HG03457 (cell line): ENCODE measurements at regions not wholly inside any gene's neighbourhood (a gene's known extent, or its start where the extent isn't known, plus 50 kb on each side); places are given as distances from the start of the nearest gene placed in this dataset.

Experiments used
- ATAC-seq: cut with Tn5 transposase; IDR thresholded peaks from one replicate; pipeline ENCODE4 v1.9.1; 2021; ENCODE audit warnings: moderate number of reproducible peaks; ENCODE audit not compliant: unreplicated experiment

DNA sequence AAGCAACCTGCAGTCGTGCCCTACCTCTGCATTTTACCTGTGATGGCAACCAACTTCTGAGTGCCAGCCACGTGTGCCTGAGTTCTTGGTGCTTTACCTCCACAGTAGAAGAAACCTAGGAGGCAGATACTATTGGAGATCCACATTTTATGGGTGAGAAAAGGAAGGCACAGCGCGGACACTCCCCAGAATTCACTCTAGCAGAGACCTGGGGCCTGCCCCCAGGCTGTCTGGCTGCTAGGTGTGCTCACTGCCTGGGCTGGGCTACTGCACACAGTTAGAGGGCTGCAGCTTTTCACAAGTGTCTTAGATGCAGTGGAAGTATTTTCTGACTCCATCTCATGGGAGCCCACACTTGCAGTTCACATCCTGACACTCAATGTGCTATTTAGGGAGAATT is 598.8 kb upstream of the ADAMTS16 start:
- ATAC-seq: no peak

DNA sequence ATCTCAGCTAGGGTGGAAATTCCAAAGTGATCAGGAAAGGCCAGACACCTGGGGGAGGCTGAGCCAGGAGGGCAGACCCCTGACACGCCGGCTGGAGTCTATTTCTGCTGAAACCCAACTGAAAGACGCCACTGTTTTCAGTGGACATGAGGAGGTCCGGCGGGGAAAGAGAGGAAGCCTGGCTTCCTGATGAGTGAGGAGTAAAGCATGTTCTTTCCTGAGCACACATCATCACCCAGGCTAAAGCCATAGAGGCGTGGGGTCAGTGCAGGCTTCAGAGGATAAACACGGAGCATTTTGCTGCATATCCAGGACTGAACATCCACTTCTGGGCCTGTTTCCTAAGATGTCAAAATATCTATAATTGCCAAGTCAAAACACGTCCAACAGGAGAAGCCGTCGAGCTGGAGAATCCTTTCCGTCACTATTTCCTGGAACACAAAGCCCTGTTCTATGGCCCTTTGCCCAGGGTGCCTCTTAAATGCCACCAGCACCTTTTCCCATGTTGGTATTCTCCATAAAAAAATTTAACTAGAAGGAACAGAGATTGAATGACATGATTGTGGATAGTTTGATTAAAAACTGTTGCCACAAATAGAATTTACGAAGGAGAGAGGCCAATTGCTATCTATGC is 597.9 kb upstream of the ADAMTS16 start:
- no peak for ATAC-seq

DNA sequence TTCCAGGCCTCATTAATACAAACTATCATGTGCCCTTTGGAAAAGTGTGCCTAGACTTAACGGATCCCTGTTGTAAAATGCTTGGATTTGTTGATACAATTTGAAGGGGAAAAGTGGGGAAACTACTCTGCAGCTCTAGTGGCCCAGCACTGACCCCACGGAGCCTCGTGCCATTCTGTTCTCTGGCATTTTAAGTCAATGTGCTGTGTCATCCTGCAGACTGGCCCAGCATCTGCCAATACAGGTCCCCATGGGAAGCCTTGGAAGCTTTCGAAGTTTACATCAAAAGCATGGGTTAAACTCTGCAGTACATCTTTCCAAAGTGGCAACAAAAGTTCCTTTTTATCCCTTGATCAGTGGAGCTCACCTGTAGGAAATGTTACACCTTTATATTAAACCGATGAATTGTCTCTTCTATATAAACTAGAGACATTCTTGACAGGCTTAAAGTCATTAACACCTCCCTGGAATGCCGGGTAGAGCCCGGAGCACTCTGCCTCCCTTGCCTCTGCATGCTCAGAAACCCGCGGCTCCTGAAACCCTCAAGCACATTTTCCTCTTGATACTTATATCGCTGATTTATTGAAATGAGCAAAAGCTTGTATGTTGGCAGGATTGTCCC is 596.0 kb upstream of the ADAMTS16 start:
- no peak for ATAC-seq

DNA sequence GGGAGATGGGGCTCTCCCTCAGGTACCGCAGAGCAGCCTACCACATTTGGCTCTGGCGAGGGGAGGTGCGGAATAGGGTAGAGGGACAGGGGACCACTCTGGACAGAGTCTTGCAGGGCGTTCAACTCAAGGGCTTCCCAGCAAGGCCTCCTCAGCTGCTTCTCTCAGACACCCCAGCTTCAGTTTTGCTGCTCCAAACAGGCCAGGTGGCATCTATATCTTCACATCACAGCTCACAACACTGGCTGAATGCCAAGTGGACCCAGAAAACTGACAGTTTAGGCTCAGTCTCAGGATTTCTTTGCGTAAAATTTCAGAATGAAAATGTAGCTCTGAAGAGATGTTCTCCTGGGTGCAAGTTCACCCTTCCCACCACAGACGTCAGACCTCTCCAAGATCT is 592.6 kb upstream of the ADAMTS16 start:
- no peak for ATAC-seq

DNA sequence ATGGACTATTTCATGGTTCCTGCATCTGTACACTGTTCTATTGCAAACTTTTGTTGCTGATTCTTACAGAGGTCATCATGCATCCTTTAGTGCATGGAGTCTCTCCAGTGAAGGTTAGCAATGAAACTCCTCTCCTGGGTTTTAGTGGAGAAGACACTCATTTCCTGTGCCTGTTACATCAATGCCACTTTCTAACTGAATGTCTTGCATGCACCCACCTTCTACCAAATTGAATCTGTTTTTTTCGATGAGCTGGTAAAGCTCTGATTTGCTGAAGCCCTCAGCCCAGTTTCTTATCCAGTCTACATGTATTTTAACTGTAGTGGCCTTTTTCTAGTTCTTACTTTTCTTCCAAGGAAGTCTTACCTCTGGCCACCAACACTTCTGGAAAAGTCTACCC is 591.8 kb upstream of the ADAMTS16 start:
- ATAC-seq: no peak

DNA sequence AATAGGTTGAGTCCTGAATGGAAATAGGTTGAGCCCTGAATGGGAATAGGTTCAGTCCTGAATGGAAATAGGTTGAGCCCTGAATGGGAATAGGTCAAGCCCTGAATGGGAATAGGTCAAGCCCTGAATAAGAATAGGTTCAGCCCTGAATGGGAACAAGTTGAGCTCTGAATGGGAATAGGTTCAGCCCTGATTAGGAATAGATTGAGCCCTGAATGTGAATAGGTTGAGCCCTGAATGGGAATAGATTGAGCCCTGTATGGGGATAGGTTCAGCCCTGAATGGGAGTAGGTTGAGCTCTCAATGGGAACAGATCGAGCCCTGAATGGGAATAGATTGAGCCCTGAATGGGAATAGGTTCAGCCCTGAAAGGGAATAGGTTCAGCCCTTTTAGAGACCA is 590.8 kb upstream of the ADAMTS16 start:
- no peak for ATAC-seq

DNA sequence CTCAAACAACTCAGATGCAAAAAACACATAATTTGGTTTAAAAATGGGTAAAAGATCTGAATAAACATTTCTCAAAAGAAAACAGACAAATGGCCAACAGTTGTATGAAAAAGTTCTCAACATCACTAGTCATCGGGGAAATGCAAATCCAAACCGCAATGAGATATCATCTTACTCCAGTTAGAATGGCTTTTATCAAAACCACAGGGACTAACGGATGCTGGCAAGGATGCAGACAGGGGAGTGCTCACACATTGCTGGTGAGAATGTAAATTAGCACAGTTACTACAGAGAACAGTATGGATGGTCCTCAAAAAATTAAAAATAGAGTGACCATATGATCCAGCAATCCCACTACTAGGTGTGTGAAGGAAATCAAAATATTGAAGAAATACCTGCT is 589.1 kb upstream of the ADAMTS16 start:
- ATAC-seq: no peak

DNA sequence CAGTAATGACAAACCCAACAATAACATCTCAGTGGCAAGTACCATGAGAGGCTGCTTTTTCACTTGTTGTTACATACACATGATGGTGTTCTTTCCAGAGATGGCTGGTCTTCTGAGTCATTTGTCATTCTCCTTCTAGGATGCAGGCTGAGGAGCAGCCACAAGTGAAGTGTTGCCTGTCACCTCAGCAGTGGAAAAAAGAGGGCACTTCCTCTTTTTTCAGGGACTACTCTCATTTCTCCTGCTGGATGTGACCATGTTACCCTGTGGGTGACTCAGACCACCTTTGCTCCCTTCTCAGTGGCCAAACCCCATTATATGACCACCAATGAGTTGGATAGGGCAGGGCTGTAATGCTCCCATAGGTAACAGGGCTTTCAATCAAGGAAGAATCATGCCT is 587.0 kb upstream of the ADAMTS16 start:
- no peak for ATAC-seq

DNA sequence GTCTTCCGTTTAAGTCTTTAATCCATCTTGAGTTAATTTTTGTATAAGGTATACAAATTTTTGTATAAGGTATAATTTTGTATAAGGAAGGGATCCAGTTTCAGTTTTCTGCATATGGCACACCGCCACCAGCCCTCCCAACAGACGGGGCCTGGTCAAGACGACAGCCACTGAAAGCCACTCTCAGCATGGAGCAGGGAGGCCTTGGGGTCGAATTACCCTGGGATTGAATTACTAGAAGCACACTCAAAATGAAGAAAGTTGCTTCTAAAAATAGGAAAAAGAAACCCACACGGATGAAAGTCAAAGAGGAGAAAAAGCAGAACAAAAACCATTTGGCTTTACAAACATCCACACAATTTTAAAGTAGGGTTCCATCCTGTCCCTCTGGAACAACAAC is 586.2 kb upstream of the ADAMTS16 start:
- ATAC-seq: no peak

DNA sequence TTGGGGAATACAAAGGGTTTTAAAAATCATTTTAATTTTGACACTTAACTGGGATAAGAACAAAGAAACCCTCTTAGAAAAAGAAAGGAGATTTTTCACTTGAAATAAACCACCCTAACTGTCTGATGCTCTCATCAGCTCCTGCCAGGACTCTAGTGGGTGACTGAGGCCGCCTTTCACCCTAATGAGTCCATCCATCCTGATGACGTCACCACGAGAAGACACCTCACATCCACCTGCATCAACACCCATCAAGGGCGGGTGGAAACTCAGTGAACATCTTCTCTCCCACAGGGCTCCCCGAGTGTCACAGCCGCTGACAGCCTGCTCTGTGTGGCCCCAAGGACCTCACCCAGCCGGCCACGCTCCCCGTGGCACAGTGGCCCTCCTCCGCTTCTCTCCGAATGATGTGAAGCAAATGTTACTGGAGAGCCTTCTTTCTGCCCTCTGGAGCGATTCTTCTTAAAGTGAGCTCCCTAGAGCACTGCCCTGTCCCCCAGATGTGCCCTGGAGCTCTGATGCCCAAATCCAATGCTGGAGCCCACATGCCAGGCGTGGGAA is 584.3 kb upstream of the ADAMTS16 start:
- ATAC-seq: no peak

DNA sequence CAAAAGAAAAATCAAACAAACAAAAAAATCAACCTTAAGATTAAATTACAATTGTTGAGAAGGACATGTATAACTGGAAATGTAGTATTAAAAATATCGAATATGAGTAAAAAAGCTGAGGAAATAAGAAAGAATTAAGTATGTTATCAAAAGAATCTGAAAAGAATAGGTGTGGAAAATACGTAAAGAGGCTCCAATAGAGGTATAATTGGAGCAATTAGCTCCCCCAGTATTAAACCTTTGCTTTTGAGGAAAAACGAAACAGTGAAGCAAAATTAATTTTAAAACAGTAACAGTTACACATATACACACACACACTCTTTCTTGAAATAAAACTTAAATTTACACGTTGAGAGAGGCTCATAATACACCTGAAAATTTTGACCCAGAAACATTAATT is 578.7 kb upstream of the ADAMTS16 start:
- no peak for ATAC-seq

DNA sequence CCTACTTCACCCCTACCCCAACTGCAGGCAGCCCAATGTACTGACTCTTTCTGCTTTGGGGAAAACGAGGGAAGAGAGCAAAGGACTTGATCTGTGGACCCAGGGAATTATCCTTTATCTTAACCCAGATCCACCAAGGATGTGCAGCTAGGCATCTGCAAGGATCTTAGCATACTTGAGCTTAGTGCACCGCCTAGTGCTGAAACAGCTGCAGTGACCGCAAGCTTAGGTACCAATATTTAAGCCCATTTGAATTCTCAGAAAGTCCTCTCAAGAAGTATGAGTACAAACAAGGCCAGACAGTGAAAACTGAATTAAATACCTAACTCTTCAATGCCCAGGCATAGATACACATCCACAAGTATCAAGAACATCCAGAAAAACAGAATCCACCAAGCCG is 576.7 kb upstream of the ADAMTS16 start:
- ATAC-seq: no peak

DNA sequence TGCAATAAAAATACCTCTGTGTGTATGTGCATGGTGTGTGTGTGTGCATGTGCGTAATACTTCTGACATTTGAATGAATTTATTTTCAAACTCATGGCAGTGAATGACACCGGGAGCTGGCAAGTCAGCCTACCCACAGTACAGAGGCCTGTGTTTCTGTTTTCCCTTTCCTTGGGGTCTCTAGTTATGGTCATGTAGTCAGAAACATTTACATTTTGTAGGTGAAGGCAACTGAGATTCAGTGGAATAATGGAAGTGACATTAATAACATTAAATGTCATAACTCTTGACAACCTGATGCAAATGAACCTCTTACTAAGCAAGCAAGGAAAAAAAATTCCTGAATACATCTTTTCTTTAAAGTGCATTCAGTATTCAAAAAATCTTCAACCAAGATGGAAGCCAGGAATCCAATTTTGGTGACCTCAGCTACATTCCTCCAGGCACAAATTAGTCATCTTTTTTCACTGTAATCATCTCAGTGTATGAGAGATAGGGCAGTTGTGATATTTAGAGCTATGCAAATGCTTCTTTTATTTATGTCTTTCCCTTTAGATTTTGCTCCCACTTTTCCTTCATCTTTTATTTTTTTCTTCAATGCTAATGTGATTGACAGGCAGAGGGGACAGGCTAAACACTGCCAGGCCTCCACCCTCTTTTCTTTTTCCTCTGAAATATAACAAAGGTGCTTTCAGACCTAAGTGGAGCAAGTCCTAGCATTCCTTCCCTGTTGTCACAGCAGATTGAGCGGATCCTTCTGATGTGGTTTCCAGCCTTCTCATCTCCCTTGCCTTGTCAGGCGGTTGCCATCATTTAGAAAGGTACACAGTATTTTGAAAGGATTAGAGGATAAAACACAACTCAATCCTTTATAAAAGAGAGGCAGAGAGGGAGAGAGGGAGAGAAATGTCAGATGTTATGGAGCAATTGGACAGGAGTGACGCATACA is 569.8 kb upstream of the ADAMTS16 start:
- no peak for ATAC-seq

DNA sequence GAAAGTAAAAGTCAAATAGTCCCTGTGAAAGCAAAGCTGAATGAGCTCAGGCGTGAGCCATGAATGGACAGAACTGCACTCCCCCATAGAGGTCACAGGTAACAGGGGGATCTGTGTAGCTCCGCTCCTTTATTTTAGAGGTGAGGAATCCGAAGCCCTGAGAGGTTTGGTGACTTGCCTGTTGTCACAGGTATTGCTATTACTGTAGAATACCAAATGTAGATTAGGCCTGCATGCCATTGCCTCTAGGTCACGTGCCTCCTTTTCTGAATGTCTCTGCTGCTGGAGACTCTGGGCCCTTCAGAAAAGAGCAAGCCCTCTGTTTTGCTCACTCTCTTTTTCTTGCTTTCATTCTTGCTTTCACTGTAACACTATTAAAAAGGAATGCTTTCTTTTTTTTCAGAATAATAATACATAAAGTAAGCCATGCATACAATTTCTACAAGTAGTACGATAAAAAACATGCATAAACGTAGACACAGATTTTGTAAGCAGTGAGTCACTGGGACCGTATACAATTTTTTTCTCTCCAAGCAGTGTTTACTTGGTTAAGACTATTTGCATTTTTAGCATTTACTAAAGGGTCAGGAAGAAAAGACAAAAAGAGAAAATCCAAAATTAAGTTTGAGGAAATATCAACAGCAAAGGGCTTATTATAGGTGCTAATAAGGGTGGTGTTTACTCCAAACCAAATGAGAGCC is 568.7 kb upstream of the ADAMTS16 start:
- no peak for ATAC-seq

DNA sequence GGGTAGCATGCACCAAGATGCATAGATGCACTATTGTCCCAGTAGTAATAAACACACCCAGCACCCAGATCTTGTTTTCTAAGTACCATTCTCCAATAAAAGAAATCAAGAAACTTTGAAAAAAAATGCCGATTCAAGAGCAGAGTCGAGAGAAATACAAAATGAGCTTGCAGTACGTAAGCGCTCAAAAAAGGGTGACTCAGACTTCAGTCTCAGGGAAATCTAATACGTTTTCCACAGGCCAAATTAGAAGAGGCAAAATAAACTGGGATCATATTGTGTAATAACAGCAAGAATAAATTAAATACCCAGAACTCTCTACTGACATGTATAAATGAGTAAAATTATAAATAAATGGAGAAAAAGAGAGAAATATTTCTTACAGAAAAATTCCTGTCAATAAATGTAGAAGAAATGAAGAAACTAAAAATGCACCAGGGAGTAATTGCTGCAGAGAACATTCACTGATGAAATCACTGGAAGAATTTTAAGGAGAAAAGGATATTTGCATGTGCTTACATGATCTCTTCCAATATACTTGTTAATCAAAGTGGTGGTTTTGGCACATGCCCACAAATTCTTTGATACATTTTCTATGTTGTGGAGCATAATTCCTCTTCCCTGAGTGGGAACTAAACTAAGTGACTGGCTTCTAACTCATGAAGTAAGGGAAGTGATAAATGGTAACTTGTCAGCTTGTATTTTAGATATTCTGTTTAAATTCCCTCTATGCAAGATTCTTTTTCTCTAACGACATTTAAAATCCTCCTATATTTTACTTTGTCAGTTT is 567.6 kb upstream of the ADAMTS16 start:
- ATAC-seq: no peak

DNA sequence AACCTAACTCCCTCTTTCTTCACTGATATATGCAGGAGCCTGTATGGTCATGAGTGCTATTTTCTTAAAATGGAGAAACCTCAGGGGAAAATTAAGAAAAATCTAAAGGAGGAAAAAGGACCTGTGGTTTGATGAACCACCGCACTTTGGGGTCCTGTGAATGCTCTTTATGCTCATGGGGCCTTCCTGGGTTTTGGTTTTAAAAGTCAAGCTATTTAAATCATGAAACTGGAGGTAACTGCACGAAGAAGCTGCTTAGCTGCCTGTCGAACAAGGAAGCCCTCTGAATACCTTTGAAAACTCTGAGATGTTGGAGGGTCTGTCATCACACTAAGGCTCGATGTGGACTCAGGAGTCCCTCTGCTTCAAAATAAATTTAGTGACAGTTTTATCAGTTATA is 564.5 kb upstream of the ADAMTS16 start:
- no peak for ATAC-seq

DNA sequence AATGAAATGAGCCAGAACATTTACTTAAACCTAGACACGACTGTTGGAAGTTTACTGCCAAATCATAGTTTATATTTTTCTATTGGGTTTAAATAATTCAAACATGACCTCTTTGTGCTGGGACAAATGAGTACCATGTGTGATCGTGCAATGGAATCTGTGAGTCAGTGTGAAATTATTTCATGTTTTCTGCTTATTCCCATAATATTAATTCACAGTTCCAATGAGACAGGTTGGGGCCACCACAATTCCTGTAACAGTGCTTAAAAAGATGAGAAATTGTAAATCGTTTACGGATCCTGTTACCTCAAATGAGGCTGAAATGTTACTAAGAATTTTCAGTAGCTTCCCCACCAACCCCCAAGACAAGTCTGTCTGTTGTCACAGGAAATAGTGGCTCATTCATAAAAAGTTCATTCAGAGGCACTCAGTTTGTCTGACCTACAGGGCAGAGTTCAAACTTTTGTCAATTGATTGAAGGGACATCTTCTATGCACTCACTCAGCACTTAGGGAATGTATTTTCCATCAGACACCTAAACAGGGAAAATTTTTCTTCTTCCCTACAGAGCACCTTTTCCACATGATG is 563.9 kb upstream of the ADAMTS16 start:
- no peak for ATAC-seq

DNA sequence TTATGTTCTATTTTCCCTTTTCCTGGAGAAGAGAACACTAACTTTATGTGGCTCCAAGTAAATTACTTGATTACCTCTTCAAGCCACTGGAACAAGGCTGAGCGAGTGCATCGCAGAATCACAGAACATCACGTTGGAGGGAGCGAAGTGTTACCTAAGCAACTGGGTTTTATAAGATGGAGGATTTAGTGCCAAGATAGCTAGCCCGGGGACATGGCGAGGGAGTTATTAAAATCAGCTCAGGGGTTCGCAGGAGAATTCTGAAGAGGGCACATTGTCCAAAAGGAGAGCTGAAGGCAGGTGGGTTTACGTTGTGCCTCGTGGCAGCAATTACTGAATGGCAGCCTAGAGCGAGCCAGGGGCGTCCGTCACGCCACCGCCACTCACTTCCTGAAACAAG is 563.2 kb upstream of the ADAMTS16 start:
- no peak for ATAC-seq

DNA sequence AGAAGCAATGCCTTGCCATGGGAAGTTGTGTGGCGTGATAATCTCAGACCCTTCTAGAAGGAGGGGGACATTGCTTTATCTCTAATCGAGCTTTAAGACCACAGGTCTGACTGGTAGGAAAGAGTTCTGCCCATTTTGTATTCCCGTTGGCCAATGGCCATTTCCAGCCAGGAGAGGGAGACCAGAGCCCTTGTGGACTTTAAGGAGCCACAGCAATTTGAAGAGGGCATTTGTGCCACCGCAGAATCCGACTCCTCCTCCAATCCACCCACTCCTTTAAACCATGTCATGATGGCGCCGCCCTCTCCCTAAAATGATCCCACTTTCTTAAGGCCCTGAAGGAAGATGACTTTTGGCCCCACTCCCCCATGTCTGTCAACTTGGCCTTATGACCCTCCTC is 560.5 kb upstream of the ADAMTS16 start:
- no peak for ATAC-seq

DNA sequence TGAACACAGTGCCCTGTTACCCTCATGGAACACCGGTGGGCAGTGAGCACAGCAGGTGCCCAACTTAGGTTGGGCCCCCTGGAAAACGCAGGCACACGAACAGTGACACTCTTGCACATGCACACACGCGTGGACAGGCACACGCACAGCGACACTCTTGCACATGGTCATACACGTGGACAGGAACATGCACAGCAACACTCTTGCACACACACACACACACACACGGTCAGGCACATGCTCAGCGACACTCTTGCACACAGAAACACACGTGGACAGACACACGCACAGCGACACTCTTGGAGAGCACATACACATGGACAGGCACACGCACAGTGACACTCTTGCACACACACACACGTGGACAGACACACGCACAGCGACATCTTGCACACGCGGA is 559.4 kb upstream of the ADAMTS16 start:
- no peak for ATAC-seq
